DOHH2 (cell line): ENCODE measurements at regions not wholly inside any gene's neighbourhood (a gene's known extent, or its start where the extent isn't known, plus 50 kb on each side); places are given as distances from the start of the nearest gene placed in this dataset.

Source experiments
- H3F3A ChIP-seq: fragments of 200-600 bp; sonication (generic), shearing (Covaris generic); 2 replicates; pipeline ENCODE4 v1.6.0; 2016; ENCODE audit warnings: antibody characterized with exemption, mild to moderate bottlenecking; ENCODE audit not compliant: control insufficient read depth, insufficient read depth
- H3K27ac ChIP-seq: fragments of 200-600 bp; sonication (generic); 2 replicates; pipeline ENCODE4 v1.5.1; 2014; ENCODE audit warnings: low read depth, mild to moderate bottlenecking, low read length, moderate library complexity
- H3K27me3 ChIP-seq: fragments of 200-600 bp; sonication (generic); 2 replicates; pipeline ENCODE4 v1.6.1; 2014; ENCODE audit warnings: mild to moderate bottlenecking, low read length, mixed read lengths; ENCODE audit not compliant: control insufficient read depth
- H3K36me3 ChIP-seq: fragments of 200-600 bp; sonication (generic); 2 replicates; pipeline ENCODE4 v1.6.1; 2014; ENCODE audit warnings: mild to moderate bottlenecking, low read length, moderate library complexity, mixed read lengths; ENCODE audit not compliant: control insufficient read depth
- H3K4me1 ChIP-seq: fragments of 200-600 bp; sonication (generic); 2 replicates; pipeline ENCODE4 v1.6.1; 2014; ENCODE audit warnings: mild to moderate bottlenecking, low read length, mixed read lengths; ENCODE audit not compliant: control insufficient read depth
- H3K4me2 ChIP-seq: fragments of 200-600 bp; sonication (generic); 2 replicates; pipeline ENCODE4 v1.6.0; 2014; ENCODE audit warnings: mild to moderate bottlenecking, low read length, moderate library complexity
- H3K4me3 ChIP-seq: fragments of 200-600 bp; sonication (generic); 2 replicates; pipeline ENCODE4 v1.5.1; 2014; ENCODE audit warnings: mild to moderate bottlenecking, low read length, mixed read lengths
- H3K79me2 ChIP-seq: fragments of 200-600 bp; sonication (generic); 2 replicates; pipeline ENCODE4 v1.6.1; 2014; ENCODE audit warnings: mild to moderate bottlenecking, low read length, mixed read lengths; ENCODE audit not compliant: control insufficient read depth
- H3K9me2 ChIP-seq: fragments of 200-600 bp; sonication (generic); replicated peaks from 2 replicates; pipeline ENCODE4 v1.6.1; 2014; ENCODE audit warnings: mild to moderate bottlenecking, low read length, mixed read lengths; ENCODE audit not compliant: control insufficient read depth
- H3K9me3 ChIP-seq: fragments of 200-600 bp; sonication (generic); 2 replicates; pipeline ENCODE4 v1.6.1; 2014; ENCODE audit warnings: antibody characterized with exemption, low read length, mixed read lengths; ENCODE audit not compliant: control insufficient read depth, insufficient read depth
- H4K20me1 ChIP-seq: fragments of 200-600 bp; sonication (generic); 2 replicates; pipeline ENCODE4 v1.6.0; 2014; ENCODE audit warnings: low read depth, mild to moderate bottlenecking, antibody characterized with exemption, low read length, moderate library complexity; ENCODE audit not compliant: control insufficient read depth, insufficient read depth
- EZH2phosphoT487 ChIP-seq: fragments of 200-600 bp; sonication (generic); IDR thresholded peaks from 2 replicates; pipeline ENCODE4 v1.6.1; 2017; ENCODE audit warnings: borderline replicate concordance, mild to moderate bottlenecking, antibody characterized with exemption, low read length, moderate library complexity, mixed read lengths
- TF ChIP-seq, protein P1 (sequence below): fragments of 200-600 bp; sonication (generic); IDR thresholded peaks from one replicate; pipeline ENCODE4 v1.5.1; 2014; ENCODE audit warnings: antibody characterized with exemption, mild to moderate bottlenecking, low read depth, low read length; ENCODE audit not compliant: poor library complexity, severe bottlenecking

DNA sequence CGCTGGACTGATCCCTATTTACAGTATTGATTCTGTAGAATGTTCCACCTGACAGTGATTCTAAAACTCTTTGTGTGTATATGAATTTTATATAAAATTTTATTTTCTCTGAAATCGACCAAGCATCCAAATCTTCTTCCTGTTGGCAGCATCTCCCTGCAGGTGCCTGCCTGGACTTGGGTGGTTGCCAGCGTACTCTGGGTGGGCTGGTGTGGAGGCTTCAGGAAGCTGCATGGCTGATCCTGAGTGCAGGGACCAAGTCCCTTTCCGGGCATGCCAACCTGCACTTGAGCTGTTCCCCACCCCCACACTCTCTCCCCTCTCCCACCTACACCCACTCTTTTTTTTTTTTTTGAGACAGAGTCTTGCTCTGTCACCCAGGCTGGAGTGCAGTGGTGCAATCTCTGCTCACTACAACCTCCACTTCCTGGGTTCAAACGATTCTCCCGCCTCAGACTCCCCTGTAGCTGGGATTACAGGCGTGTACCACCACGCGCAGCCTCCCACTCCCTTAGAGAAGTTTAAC is 53.2 kb upstream of the ALKAL2 start:
- Histone ChIP-seq H3K27me3 (no peaks in the 10 kb centered on the region), H3K4me2 (no peak overlapping the region), H3K4me1 (peaks cover 40% of the 10 kb centered on the region), H4K20me1 (no peaks in the 10 kb centered on the region), H3K9me2 (no peaks in the 10 kb centered on the region), H3K27ac (no peak overlapping the region), H3K4me3 (no peak overlapping the region), H3K79me2 (no peaks in the 10 kb centered on the region), H3K9me3 (peaks cover 23% of the 10 kb centered on the region), H3F3A (0 out of 2 replicates have a peak, but pooled peaks cover 5% of the 10 kb centered on the region), H3K36me3 (no peaks in the 10 kb centered on the region)
- no peak for TF ChIP-seq EZH2phosphoT487
- TF ChIP-seq, protein P1, sequence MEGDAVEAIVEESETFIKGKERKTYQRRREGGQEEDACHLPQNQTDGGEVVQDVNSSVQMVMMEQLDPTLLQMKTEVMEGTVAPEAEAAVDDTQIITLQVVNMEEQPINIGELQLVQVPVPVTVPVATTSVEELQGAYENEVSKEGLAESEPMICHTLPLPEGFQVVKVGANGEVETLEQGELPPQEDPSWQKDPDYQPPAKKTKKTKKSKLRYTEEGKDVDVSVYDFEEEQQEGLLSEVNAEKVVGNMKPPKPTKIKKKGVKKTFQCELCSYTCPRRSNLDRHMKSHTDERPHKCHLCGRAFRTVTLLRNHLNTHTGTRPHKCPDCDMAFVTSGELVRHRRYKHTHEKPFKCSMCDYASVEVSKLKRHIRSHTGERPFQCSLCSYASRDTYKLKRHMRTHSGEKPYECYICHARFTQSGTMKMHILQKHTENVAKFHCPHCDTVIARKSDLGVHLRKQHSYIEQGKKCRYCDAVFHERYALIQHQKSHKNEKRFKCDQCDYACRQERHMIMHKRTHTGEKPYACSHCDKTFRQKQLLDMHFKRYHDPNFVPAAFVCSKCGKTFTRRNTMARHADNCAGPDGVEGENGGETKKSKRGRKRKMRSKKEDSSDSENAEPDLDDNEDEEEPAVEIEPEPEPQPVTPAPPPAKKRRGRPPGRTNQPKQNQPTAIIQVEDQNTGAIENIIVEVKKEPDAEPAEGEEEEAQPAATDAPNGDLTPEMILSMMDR = no peak
